Parathyroid adenoma (tissue), 2 donors: ENCODE measurements at regions not wholly inside any gene's neighbourhood (a gene's known extent, or its start where the extent isn't known, plus 50 kb on each side); places are given as distances from the start of the nearest gene placed in this dataset.

Experiments
- H2AFZ ChIP-seq: fragments of 300-600 bp; sonication (generic); one replicate; pipeline ENCODE4 v1.7.0; 2017; ENCODE audit warnings: antibody characterized with exemption, mild to moderate bottlenecking
- H3K27ac ChIP-seq: fragments of 300-600 bp; sonication (generic); one replicate; pipeline ENCODE4 v1.7.0; 2017
- H3K27me3 ChIP-seq: fragments of 300-600 bp; sonication (generic); one replicate; pipeline ENCODE4 v1.7.0; 2017; ENCODE audit warnings: low read length; ENCODE audit not compliant: control insufficient read depth, insufficient read depth
- H3K36me3 ChIP-seq: fragments of 300-600 bp; sonication (generic); one replicate; pipeline ENCODE4 v1.7.0; 2017; ENCODE audit warnings: low read length; ENCODE audit not compliant: control insufficient read depth, insufficient read depth
- H3K4me1 ChIP-seq: fragments of 300-600 bp; sonication (generic); one replicate; pipeline ENCODE4 v1.7.0; 2017; ENCODE audit warnings: control low read depth
- H3K4me2 ChIP-seq: fragments of 300-600 bp; sonication (generic); one replicate; pipeline ENCODE4 v1.7.0; 2017; ENCODE audit warnings: low read length
- H3K4me3 ChIP-seq: fragments of 300-600 bp; sonication (generic); one replicate; pipeline ENCODE4 v1.7.0; 2017; ENCODE audit warnings: low read depth, low read length
- H3K79me2 ChIP-seq: fragments of 300-600 bp; sonication (generic); one replicate; pipeline ENCODE4 v1.7.0; 2017; ENCODE audit warnings: control low read depth
- H3K9ac ChIP-seq: fragments of 300-600 bp; sonication (generic); one replicate; pipeline ENCODE4 v1.7.0; 2017; ENCODE audit warnings: mild to moderate bottlenecking
- H3K9me3 ChIP-seq: fragments of 300-600 bp; sonication (generic); one replicate; pipeline ENCODE4 v1.7.0; 2017; ENCODE audit warnings: low read length; ENCODE audit not compliant: control insufficient read depth
- CTCF ChIP-seq: fragments of 300-600 bp; sonication (generic); IDR thresholded peaks from one replicate; pipeline ENCODE4 v1.7.0; 2017; ENCODE audit warnings: antibody characterized with exemption, mild to moderate bottlenecking
- donor health status: primary hyperparathyroidism.

- no peak overlapping the region for H3K27ac ChIP-seq
- H3K79me2 ChIP-seq, result no peaks in the 10 kb centered on the region
- H3K9me3 ChIP-seq, result no peaks in the 10 kb centered on the region
- no peak overlapping the region for H3K9ac ChIP-seq
- H2AFZ ChIP-seq, result no peak overlapping the region
- H3K4me2 ChIP-seq, result no peak overlapping the region
- no peak overlapping the region for H3K4me3 ChIP-seq
- H3K4me1 ChIP-seq, result peaks cover 3% of the 10 kb centered on the region
- no peaks in the 10 kb centered on the region for H3K36me3 ChIP-seq
- H3K27me3 ChIP-seq, result no peaks in the 10 kb centered on the region
- no peak for TF ChIP-seq CTCF
Measured at GRCh38 chr5:56664025-56664424, 151.3 kb upstream of the MAP3K1 start.

- Histone ChIP-seq H3K4me3 (no peak overlapping the region), H3K36me3 (no peaks in the 10 kb centered on the region), H3K4me1 (no peaks in the 10 kb centered on the region), H3K9ac (no peak overlapping the region), H2AFZ (no peak overlapping the region), H3K27me3 (no peaks in the 10 kb centered on the region), H3K4me2 (no peak overlapping the region), H3K79me2 (no peaks in the 10 kb centered on the region), H3K27ac (no peak overlapping the region), H3K9me3 (no peaks in the 10 kb centered on the region)
- no peak for TF ChIP-seq CTCF
Measured at GRCh38 chr5:56663523-56663922, 151.8 kb upstream of the MAP3K1 start.

GRCh38 chr5:56662893-56663292, 152.5 kb upstream of the MAP3K1 start:
- no peak overlapping the region for H2AFZ ChIP-seq
- no peak for TF ChIP-seq CTCF
- no peaks in the 10 kb centered on the region for H3K27me3 ChIP-seq
- H3K9me3 ChIP-seq, result no peaks in the 10 kb centered on the region
- H3K4me1 ChIP-seq, result no peaks in the 10 kb centered on the region
- no peak overlapping the region for H3K27ac ChIP-seq
- no peak overlapping the region for H3K4me3 ChIP-seq
- no peak overlapping the region for H3K4me2 ChIP-seq
- H3K9ac ChIP-seq, result no peak overlapping the region
- no peaks in the 10 kb centered on the region for H3K36me3 ChIP-seq
- no peaks in the 10 kb centered on the region for H3K79me2 ChIP-seq

GRCh38 chr5:56659971-56660370, 155.4 kb upstream of the MAP3K1 start:
- Histone ChIP-seq H3K4me1 (no peaks in the 10 kb centered on the region), H3K9ac (no peak overlapping the region), H3K4me2 (no peak overlapping the region), H3K27ac (no peak overlapping the region), H3K9me3 (no peaks in the 10 kb centered on the region), H3K27me3 (no peaks in the 10 kb centered on the region), H3K79me2 (no peaks in the 10 kb centered on the region), H3K4me3 (no peak overlapping the region), H3K36me3 (no peaks in the 10 kb centered on the region), H2AFZ (no peak overlapping the region)
- TF ChIP-seq CTCF, result no peak

- H3K9ac ChIP-seq, result no peak overlapping the region
- no peaks in the 10 kb centered on the region for H3K36me3 ChIP-seq
- H3K4me1 ChIP-seq, result no peaks in the 10 kb centered on the region
- no peak for TF ChIP-seq CTCF
- no peak overlapping the region for H2AFZ ChIP-seq
- no peaks in the 10 kb centered on the region for H3K9me3 ChIP-seq
- no peak overlapping the region for H3K4me2 ChIP-seq
- no peaks in the 10 kb centered on the region for H3K27me3 ChIP-seq
- no peak overlapping the region for H3K4me3 ChIP-seq
- no peaks in the 10 kb centered on the region for H3K79me2 ChIP-seq
- H3K27ac ChIP-seq, result no peak overlapping the region
Measured at GRCh38 chr5:56658972-56659371, 156.4 kb upstream of the MAP3K1 start.
